CD4-positive, alpha-beta T cell treated with Interleukin-17A for 1 hour (primary cell): ENCODE measurements at regions not wholly inside any gene's neighbourhood (a gene's known extent, or its start where the extent isn't known, plus 50 kb on each side); places are given as distances from the start of the nearest gene placed in this dataset.
"Not testable (repeated sequence)": the region's sequence is repeated elsewhere in the genome, so short reads cannot be mapped to it uniquely, and the experiment has no call there.

Experiments used
- DNase-seq: peaks from one replicate; pipeline ENCODE4 v3.0.0-alpha.2; 2020

GRCh38 chr18:77329651-77330050, 80.0 kb downstream of the GALR1 start:
- no peak for DNase-seq

GRCh38 chr18:77334876-77335275, 85.2 kb downstream of the GALR1 start:
- no peak for DNase-seq

GRCh38 chr18:77337604-77338003, 88.0 kb downstream of the GALR1 start:
- DNase-seq: no peak

GRCh38 chr18:77339093-77339492, 89.4 kb downstream of the GALR1 start:
- no peak for DNase-seq

- no peak for DNase-seq
These were observed 90.0 kb downstream of the GALR1 start for GRCh38 chr18:77339623-77340022.

- no peak for DNase-seq
These were observed 91.2 kb downstream of the GALR1 start for GRCh38 chr18:77340815-77341214.

GRCh38 chr18:77341527-77342325, 92.1 kb downstream of the GALR1 start:
- no peak for DNase-seq

GRCh38 chr18:77342736-77343135, 93.1 kb downstream of the GALR1 start:
- no peak for DNase-seq

- DNase-seq: no peak
These were observed 94.3 kb downstream of the GALR1 start for GRCh38 chr18:77343846-77344510.

- DNase-seq: no peak
These were observed 95.3 kb downstream of the GALR1 start for GRCh38 chr18:77344786-77345500.

- no peak for DNase-seq
These were observed 96.7 kb downstream of the GALR1 start for GRCh38 chr18:77346208-77346810.

GRCh38 chr18:77353349-77353748, 103.7 kb downstream of the GALR1 start:
- not testable (repeated sequence) for DNase-seq

- no peak for DNase-seq
These were observed 110.1 kb downstream of the GALR1 start for GRCh38 chr18:77359561-77360314.

GRCh38 chr18:77360315-77361190, 110.9 kb downstream of the GALR1 start:
- DNase-seq: no peak

GRCh38 chr18:77361382-77361781, 111.7 kb downstream of the GALR1 start:
- no peak for DNase-seq

GRCh38 chr18:77365667-77366066, 116.0 kb downstream of the GALR1 start:
- no peak for DNase-seq

- no peak for DNase-seq
These were observed 116.5 kb downstream of the GALR1 start for GRCh38 chr18:77366067-77366719.

- DNase-seq: no peak
These were observed 117.3 kb downstream of the GALR1 start for GRCh38 chr18:77366720-77367641.

- DNase-seq: no peak
These were observed 120.0 kb downstream of the GALR1 start for GRCh38 chr18:77369644-77370043.
